ENCODE measurements at regions not wholly inside any gene's neighbourhood (a gene's known extent, or its start where the extent isn't known, plus 50 kb on each side); places are given as distances from the start of the nearest gene placed in this dataset.

DNA sequence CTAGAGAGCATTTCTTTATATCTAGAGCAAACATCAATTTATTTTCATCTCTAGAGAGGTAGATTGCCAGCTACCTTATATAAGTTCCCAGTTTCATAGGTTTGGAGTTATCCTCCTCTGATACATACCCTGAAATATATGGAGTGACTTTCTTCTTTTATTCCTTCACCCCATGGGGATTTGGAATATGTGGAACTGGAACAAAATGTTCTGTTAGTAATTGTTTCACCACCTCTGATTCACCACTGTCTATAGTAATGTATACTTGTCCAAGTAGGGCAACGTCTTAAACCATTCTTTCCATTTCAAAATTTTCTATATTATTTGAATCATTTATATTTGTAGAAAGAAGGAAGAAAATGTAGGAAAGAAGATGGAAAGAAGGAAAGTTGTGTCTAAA is 511.2 kb upstream of the KCND2 start:
- TF ChIP-seq, protein P1, sequence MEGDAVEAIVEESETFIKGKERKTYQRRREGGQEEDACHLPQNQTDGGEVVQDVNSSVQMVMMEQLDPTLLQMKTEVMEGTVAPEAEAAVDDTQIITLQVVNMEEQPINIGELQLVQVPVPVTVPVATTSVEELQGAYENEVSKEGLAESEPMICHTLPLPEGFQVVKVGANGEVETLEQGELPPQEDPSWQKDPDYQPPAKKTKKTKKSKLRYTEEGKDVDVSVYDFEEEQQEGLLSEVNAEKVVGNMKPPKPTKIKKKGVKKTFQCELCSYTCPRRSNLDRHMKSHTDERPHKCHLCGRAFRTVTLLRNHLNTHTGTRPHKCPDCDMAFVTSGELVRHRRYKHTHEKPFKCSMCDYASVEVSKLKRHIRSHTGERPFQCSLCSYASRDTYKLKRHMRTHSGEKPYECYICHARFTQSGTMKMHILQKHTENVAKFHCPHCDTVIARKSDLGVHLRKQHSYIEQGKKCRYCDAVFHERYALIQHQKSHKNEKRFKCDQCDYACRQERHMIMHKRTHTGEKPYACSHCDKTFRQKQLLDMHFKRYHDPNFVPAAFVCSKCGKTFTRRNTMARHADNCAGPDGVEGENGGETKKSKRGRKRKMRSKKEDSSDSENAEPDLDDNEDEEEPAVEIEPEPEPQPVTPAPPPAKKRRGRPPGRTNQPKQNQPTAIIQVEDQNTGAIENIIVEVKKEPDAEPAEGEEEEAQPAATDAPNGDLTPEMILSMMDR (IDR thresholded peaks at IDR 0.05; ENCODE audit: borderline replicate concordance, extremely low read depth, low read length, poor library complexity, severe bottlenecking): no peak
- no peak for TF ChIP-seq EZH2 (IDR thresholded peaks at IDR 0.05; ENCODE audit: borderline replicate concordance, low read depth, low read length, severe bottlenecking)

Measured in DND-41 (cell line).